ENCODE measurements at regions not wholly inside any gene's neighbourhood (a gene's known extent, or its start where the extent isn't known, plus 50 kb on each side); places are given as distances from the start of the nearest gene placed in this dataset.

DNA sequence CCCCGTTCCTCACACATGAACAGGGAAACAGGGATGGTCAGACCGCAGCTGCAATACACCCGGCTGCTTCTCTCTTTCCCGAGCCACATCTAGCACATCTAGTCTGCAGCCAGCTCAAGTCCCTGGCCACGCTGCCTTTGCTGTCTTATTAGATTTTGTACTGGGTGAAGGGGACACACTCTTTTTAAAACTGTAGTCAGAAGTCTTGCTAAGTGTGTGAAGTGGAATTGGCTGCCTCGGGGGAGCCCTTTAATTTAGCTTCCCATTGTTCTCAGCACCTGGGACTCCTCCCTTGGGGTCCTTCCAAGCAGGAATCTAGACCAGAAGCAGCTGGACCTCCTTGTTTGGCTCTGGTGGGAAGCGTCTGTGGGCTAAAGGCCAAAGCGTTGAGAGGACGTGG, 420.0 kb downstream of the CTTN start:
- Histone ChIP-seq H3K27me3 (ENCODE audit: control insufficient read depth, insufficient read depth, low read length) (no peaks in the 10 kb centered on the region), H3K27ac (ENCODE audit: low read depth, low read length) (no peak overlapping the region), H3K9me3 (ENCODE audit: control insufficient read depth, insufficient read depth, low read length) (peaks cover 94% of the 10 kb centered on the region), H3K4me3 (ENCODE audit: low read depth, low read length) (no peak overlapping the region)
- TF ChIP-seq CTCF (IDR thresholded peaks at IDR 0.05; ENCODE audit: low read depth, low read length): no peak
- DNase-seq (ENCODE audit: low read depth, low spot score): no peak
- CTCF ChIA-PET: no interaction called here
- POLR2A ChIA-PET: no interaction called here

DNA sequence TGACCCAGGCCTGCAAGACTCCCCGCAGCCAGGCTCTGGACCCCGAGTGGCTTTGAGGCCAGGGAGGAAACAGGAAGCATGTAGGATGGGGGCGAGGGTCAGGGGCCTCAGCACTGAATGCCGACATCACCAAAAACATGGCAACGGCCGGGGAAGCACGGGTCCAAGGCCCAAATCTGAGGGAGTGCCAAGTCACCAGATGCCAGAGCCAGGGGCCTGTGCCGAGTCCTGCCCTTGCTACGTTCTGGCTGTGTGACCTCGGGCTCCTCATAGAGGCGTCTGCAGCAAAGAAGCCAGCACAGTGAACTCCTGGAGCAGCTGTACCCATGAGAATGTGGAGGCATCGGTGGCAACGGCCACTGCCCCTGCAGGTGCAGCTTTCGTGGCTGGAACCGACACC, 420.7 kb downstream of the CTTN start:
- H3K27me3 ChIP-seq (ENCODE audit: control insufficient read depth, insufficient read depth, low read length): no peaks in the 10 kb centered on the region
- TF ChIP-seq CTCF (IDR thresholded peaks at IDR 0.05; ENCODE audit: low read depth, low read length): no peak
- H3K4me3 ChIP-seq (ENCODE audit: low read depth, low read length): no peak overlapping the region
- H3K27ac ChIP-seq (ENCODE audit: low read depth, low read length): no peak overlapping the region
- POLR2A ChIA-PET: no interaction called here
- DNase-seq (ENCODE audit: low read depth, low spot score): no peak
- CTCF ChIA-PET: no interaction called here
- peaks cover 95% of the 10 kb centered on the region for H3K9me3 ChIP-seq (ENCODE audit: control insufficient read depth, insufficient read depth, low read length)

DNA sequence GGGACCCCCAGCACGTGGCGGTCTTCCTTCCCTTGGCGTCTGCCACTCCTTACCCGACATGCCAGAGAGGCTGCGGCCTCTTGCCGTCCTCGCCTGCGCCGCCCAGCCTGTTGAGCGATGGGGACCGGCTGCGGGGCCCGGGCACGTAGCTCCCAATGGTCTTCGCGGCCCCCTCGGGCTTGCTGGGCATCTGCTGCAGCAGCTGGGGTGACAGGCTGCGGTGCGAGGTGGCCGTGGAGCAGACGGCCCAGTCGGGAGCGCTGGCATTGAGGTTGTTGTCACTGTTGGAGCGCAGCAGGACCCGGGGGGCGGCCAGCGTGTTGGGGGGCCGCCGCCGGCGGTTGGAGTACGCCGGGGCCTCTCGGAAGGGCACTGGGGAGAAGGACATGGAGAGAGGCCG, 422.0 kb downstream of the CTTN start:
- ChIA-PET CTCF (no interaction called here), POLR2A (no interaction called here)
- Histone ChIP-seq H3K4me3 (ENCODE audit: low read depth, low read length) (no peak overlapping the region), H3K27me3 (ENCODE audit: control insufficient read depth, insufficient read depth, low read length) (no peaks in the 10 kb centered on the region), H3K9me3 (ENCODE audit: control insufficient read depth, insufficient read depth, low read length) (peaks cover 87% of the 10 kb centered on the region), H3K27ac (ENCODE audit: low read depth, low read length) (no peak overlapping the region)
- TF ChIP-seq CTCF (IDR thresholded peaks at IDR 0.05; ENCODE audit: low read depth, low read length): no peak
- DNase-seq (ENCODE audit: low read depth, low spot score): no peak

DNA sequence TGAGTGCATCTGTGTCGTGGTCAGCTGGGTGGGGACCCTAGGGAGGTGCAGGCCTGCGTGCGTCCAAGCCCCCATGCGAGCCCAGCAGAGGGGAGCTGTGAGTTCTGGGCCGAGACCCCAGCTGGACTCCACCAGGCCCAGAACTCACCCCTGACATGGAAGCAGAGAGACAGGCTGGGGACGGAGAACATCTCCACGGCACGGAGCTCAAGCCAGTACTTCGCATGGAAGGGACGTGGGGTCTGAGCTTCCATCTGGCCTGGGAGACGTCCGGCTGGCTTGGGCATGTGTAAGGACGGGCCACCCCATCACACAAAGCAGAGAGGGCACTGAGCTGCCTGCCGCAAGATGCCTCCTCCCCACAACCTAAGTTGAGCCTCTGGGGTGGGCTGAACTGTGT, 422.4 kb downstream of the CTTN start:
- no peak for TF ChIP-seq CTCF (IDR thresholded peaks at IDR 0.05; ENCODE audit: low read depth, low read length)
- H3K9me3 ChIP-seq (ENCODE audit: control insufficient read depth, insufficient read depth, low read length): peaks cover 83% of the 10 kb centered on the region
- ChIA-PET POLR2A (no interaction called here), CTCF (no interaction called here)
- H3K27ac ChIP-seq (ENCODE audit: low read depth, low read length): no peak overlapping the region
- H3K4me3 ChIP-seq (ENCODE audit: low read depth, low read length): no peak overlapping the region
- H3K27me3 ChIP-seq (ENCODE audit: control insufficient read depth, insufficient read depth, low read length): no peaks in the 10 kb centered on the region
- no peak for DNase-seq (ENCODE audit: low read depth, low spot score)

DNA sequence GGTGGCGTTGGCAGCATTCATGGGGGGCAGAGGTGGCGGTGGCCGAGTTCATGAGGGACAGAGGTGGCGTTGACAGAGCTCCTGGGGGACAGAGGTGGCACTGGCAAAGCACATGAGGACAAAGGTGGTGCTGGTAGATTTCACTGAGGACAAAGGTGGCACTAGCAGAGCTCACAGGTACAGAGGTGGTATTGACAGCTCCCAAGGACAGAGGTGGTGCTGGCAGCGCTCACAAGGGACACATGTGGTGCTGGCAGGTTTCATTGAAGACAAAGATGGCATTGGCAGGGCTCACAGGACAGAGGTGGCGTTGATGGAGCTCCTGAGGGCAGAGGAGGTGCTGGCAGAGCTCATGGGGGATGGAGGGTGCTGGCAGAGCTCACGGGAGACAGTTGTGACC, 425.4 kb downstream of the CTTN start:
- DNase-seq (ENCODE audit: low read depth, low spot score): no peak
- H3K4me3 ChIP-seq (ENCODE audit: low read depth, low read length): no peak overlapping the region
- ChIA-PET POLR2A (no interaction called here), CTCF (no interaction called here)
- TF ChIP-seq CTCF (IDR thresholded peaks at IDR 0.05; ENCODE audit: low read depth, low read length): no peak
- peaks cover 3% of the 10 kb centered on the region for H3K27me3 ChIP-seq (ENCODE audit: control insufficient read depth, insufficient read depth, low read length)
- H3K9me3 ChIP-seq (ENCODE audit: control insufficient read depth, insufficient read depth, low read length): peaks cover 74% of the 10 kb centered on the region
- H3K27ac ChIP-seq (ENCODE audit: low read depth, low read length): no peak overlapping the region

Data from AG04450 (cell line).